ENCODE measurements at regions not wholly inside any gene's neighbourhood (a gene's known extent, or its start where the extent isn't known, plus 50 kb on each side); places are given as distances from the start of the nearest gene placed in this dataset.

DNA sequence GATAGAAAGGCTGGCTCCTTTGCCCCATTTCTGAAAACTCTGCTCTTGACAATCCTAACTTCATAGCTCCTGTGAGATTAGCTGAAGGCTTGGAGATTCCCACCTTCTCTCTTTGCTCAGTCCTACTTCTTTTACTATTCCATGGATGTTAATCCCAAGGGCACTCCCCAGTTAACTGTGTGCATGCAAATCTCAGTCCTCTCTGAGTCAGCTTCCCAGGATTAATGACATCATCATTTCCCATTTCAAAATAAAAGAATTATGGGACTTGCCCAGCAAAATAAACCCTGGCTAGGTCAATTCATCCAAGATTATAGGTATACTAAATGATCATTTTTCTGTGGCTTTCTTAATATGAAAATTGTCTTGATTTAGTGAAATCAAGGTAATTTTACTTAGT is 328.6 kb upstream of the NR3C2 start:
- Histone ChIP-seq H3K4me3 (no peak overlapping the region), H3K9me3 (ENCODE audit: low read depth) (no peaks in the 10 kb centered on the region), H3K27me3 (no peaks in the 10 kb centered on the region), H3K4me1 (ENCODE audit: low read depth) (no peaks in the 10 kb centered on the region), H3K27ac (no peak overlapping the region), H3K36me3 (no peaks in the 10 kb centered on the region)
- DNase-seq (ENCODE audit: low read depth in 1 of 2, low spot score in 1 of 2) = no peak
- TF ChIP-seq CTCF (IDR thresholded peaks at IDR 0.05; ENCODE audit: low read depth, low read length) = no peak

GRCh38 chr4:148770377-148770776 is 328.2 kb upstream of the NR3C2 start:
- Histone ChIP-seq H3K27me3 (no peaks in the 10 kb centered on the region), H3K4me3 (no peak overlapping the region), H3K4me1 (ENCODE audit: low read depth) (no peaks in the 10 kb centered on the region), H3K9me3 (ENCODE audit: low read depth) (no peaks in the 10 kb centered on the region), H3K27ac (no peak overlapping the region), H3K36me3 (no peaks in the 10 kb centered on the region)
- no peak for DNase-seq (ENCODE audit: low read depth in 1 of 2, low spot score in 1 of 2)
- no peak for TF ChIP-seq CTCF (IDR thresholded peaks at IDR 0.05; ENCODE audit: low read depth, low read length)

GRCh38 chr4:148764720-148765119 is 322.5 kb upstream of the NR3C2 start:
- TF ChIP-seq CTCF (IDR thresholded peaks at IDR 0.05; ENCODE audit: low read depth, low read length) = no peak
- Histone ChIP-seq H3K4me1 (ENCODE audit: low read depth) (no peaks in the 10 kb centered on the region), H3K36me3 (no peaks in the 10 kb centered on the region)

DNA sequence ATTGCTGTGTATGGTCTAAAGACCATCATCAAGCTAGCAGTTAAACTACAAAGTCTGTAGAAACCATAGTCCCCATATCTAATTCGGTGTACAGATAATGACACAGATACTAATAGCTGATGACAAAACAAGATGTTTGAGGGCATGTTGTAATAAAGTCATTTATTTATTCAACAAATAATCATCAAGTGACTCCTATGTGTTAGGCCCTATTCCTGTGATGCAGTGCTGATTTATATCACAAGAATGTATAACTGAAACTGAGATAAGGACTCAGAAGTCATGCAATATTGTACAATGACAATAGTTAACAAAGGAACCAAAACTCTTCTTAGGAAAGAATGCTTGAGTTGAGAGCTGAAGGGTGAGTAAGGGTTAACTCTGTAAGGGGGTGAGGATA is 315.0 kb upstream of the NR3C2 start:
- Histone ChIP-seq H3K4me3 (no peak overlapping the region), H3K9me3 (ENCODE audit: low read depth) (no peaks in the 10 kb centered on the region), H3K27ac (no peak overlapping the region), H3K36me3 (no peaks in the 10 kb centered on the region), H3K4me1 (ENCODE audit: low read depth) (no peaks in the 10 kb centered on the region), H3K27me3 (no peaks in the 10 kb centered on the region)
- TF ChIP-seq CTCF (IDR thresholded peaks at IDR 0.05; ENCODE audit: low read depth, low read length) = no peak
- no peak for DNase-seq (ENCODE audit: low read depth in 1 of 2, low spot score in 1 of 2)

More at GRCh38 chr4:148764720-148765119, 322.5 kb upstream of the NR3C2 start:
- Histone ChIP-seq H3K9me3 (ENCODE audit: low read depth) (no peaks in the 10 kb centered on the region), H3K27ac (no peak overlapping the region), H3K4me3 (no peak overlapping the region), H3K27me3 (no peaks in the 10 kb centered on the region)
- no peak for DNase-seq (ENCODE audit: low read depth in 1 of 2, low spot score in 1 of 2)

DNA sequence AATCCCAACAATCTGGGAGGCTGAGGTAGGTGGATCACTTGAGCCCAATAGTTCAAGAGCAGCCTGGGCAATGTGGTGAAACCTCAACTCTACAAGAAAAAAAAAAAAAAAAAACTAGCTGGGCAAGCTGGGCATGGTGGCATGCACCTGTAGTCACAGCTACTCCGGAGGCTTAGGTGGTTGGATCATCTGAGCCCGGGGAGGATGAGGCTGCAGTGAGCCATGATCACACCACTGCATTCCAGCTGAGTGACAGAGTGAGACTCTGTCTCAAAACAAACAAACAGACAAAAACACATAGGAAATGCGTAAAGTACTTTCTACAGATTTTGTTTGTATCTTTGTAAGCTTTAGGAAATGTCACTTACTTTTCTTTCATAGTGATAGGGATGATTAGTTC is 307.2 kb upstream of the NR3C2 start:
- no peak for TF ChIP-seq CTCF (IDR thresholded peaks at IDR 0.05; ENCODE audit: low read depth, low read length)
- Histone ChIP-seq H3K36me3 (no peaks in the 10 kb centered on the region), H3K9me3 (ENCODE audit: low read depth) (no peaks in the 10 kb centered on the region), H3K27ac (no peak overlapping the region), H3K27me3 (no peaks in the 10 kb centered on the region), H3K4me3 (no peak overlapping the region), H3K4me1 (ENCODE audit: low read depth) (no peaks in the 10 kb centered on the region)
- no peak for DNase-seq (ENCODE audit: low read depth in 1 of 2, low spot score in 1 of 2)

- TF ChIP-seq CTCF (IDR thresholded peaks at IDR 0.05; ENCODE audit: low read depth, low read length) = no peak
- no peak for DNase-seq (ENCODE audit: low read depth in 1 of 2, low spot score in 1 of 2)
- H3K9me3 ChIP-seq (ENCODE audit: low read depth) = no peaks in the 10 kb centered on the region
- no peaks in the 10 kb centered on the region for H3K36me3 ChIP-seq
- H3K4me3 ChIP-seq = no peak overlapping the region
- no peak overlapping the region for H3K27ac ChIP-seq
- no peaks in the 10 kb centered on the region for H3K4me1 ChIP-seq (ENCODE audit: low read depth)
- no peaks in the 10 kb centered on the region for H3K27me3 ChIP-seq
Measured at GRCh38 chr4:148747721-148748268, 305.6 kb upstream of the NR3C2 start.
